ENCODE measurements at regions not wholly inside any gene's neighbourhood (a gene's known extent, or its start where the extent isn't known, plus 50 kb on each side); places are given as distances from the start of the nearest gene placed in this dataset.
"Not testable (repeated sequence)": the region's sequence is repeated elsewhere in the genome, so short reads cannot be mapped to it uniquely, and the experiment has no call there.

- DNase-seq (ENCODE audit: low spot score), result no peak
These were observed 253.0 kb downstream of the RNF144B start for GRCh38 chr6:18640134-18640533.

DNA sequence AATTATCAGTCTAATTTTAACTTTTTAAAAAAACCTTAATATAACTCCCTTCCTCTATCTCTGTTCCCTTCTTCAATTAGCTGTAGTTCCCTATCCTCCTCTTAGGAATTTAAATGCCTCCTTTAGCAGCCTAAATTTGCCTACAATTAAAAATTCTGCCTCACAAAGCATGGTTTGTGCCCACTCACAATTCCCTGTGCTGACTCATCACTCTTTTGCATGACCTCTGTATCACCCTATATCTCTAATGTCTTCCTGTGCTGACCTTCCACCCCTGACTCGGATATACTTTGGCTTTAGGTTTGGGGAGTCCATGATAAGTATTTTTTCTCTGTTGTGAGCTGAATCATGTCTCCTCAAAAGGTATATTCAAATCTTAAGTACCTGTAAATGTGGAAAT, 253.6 kb downstream of the RNF144B start:
- DNase-seq (ENCODE audit: low spot score), result no peak
- TF ChIP-seq CTCF (IDR thresholded peaks at IDR 0.05; ENCODE audit: extremely low read depth, missing control alignments), result no peak

More at GRCh38 chr6:18640134-18640533, 253.0 kb downstream of the RNF144B start:
- TF ChIP-seq CTCF (IDR thresholded peaks at IDR 0.05; ENCODE audit: extremely low read depth, missing control alignments), result no peak

DNA sequence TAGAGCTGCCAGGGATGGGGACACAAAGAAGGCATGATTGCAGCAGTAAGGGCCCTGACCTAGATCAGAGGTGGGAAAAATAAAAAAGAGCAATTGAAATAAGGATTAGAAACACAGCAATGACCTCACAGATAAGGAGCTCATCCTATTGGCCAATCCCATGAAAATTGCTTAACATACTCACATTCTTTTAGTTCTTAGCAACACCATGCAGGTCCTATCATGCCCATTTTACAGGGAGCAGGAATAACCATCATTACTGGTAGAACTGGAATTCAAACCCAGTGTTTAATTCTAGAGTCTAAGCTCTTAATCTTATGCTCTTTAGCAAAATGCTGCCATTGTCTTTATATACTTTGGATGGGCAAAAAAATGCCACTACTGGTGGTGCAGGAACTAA, 267.7 kb downstream of the RNF144B start:
- no peak for TF ChIP-seq CTCF (IDR thresholded peaks at IDR 0.05; ENCODE audit: extremely low read depth, missing control alignments)
- DNase-seq (ENCODE audit: low spot score), result no peak

GRCh38 chr6:18656506-18656905, 269.4 kb downstream of the RNF144B start:
- TF ChIP-seq CTCF (IDR thresholded peaks at IDR 0.05; ENCODE audit: extremely low read depth, missing control alignments), result no peak
- DNase-seq (ENCODE audit: low spot score), result no peak

- not testable (repeated sequence) for DNase-seq (ENCODE audit: low spot score)
These were observed 272.8 kb downstream of the RNF144B start for GRCh38 chr6:18659994-18660393.

DNA sequence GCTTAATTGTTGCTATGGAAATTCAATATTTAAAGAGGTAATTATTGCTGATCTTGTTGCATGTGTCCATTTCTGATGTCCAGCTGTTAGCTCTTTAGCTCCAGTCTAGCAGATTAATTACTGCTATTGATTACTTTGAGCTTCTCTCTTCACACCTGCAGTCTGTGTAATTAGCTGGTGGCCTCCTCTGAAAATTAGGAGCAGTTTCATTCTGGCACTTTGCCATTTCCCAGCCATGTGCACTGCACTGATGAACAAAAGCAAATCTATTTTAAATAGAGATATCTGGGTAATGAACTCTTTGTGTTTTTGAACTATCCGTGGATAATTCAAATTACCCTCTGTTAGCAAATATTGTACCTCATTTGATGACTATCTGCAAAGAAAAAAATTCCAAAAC, 275.9 kb downstream of the RNF144B start:
- TF ChIP-seq CTCF (IDR thresholded peaks at IDR 0.05; ENCODE audit: extremely low read depth, missing control alignments), result no peak
- DNase-seq (ENCODE audit: low spot score), result no peak

DNA sequence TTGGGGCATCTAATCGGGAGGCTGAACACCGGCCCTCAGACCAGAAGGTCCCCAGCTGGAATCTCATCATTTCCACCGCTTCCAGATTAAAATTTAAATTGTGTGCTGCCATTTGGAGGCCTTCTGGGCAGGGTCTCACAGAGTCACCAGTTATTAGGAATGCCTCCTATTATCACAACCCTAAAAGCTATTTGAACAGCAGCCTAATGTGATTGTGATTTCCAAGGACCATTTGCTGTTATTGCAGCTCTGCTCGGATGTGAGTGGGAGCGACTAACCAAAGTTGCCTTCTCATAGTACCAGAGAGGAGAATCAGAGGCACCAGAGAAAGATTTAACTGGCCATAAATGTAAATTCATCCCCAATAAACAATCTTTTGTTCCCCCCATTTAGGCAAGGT, 277.3 kb downstream of the RNF144B start:
- no peak for TF ChIP-seq CTCF (IDR thresholded peaks at IDR 0.05; ENCODE audit: extremely low read depth, missing control alignments)
- no peak for DNase-seq (ENCODE audit: low spot score)

GRCh38 chr6:18667612-18668011, 280.5 kb downstream of the RNF144B start:
- DNase-seq (ENCODE audit: low spot score), result no peak
- no peak for TF ChIP-seq CTCF (IDR thresholded peaks at IDR 0.05; ENCODE audit: extremely low read depth, missing control alignments)

All from GM20000 (cell line).